Non-pigmented ciliary epithelial cell (primary cell): ENCODE measurements at regions not wholly inside any gene's neighbourhood (a gene's known extent, or its start where the extent isn't known, plus 50 kb on each side); places are given as distances from the start of the nearest gene placed in this dataset.
A peak's percentile ranks its signal among the peaks of the same experiment; 100 is the strongest.
"Not testable (repeated sequence)": the region's sequence is repeated elsewhere in the genome, so short reads cannot be mapped to it uniquely, and the experiment has no call there.

Source experiments
- DNase-seq: peaks from one replicate; pipeline ENCODE4 v3.0.0-alpha.2; 2010; ENCODE audit warnings: low read depth

- no peak for DNase-seq
Measured at GRCh38 chr2:8587251-8587791, 94.5 kb upstream of the ID2 start.

- DNase-seq, result no peak
Measured at GRCh38 chr2:8587920-8588830, 93.7 kb upstream of the ID2 start.

DNA sequence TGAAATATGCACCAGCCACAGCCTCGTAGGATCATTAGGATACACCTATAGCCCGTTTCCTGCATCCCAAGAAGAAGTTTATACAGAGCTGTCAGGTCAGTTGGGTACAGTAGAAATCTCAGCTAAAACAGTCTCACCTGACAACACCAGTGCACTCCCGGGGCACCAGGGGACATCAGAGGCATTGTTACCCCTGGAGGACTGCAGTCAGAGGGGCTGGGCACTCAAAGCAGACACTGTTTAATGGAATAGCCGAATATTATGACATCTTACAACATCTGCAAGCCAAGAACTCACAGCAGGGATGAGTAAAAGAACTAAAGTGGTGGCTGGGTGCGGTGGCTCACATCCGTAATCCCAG is 93.0 kb upstream of the ID2 start:
- no peak for DNase-seq

GRCh38 chr2:8589721-8590120 is 92.1 kb upstream of the ID2 start:
- no peak for DNase-seq

DNA sequence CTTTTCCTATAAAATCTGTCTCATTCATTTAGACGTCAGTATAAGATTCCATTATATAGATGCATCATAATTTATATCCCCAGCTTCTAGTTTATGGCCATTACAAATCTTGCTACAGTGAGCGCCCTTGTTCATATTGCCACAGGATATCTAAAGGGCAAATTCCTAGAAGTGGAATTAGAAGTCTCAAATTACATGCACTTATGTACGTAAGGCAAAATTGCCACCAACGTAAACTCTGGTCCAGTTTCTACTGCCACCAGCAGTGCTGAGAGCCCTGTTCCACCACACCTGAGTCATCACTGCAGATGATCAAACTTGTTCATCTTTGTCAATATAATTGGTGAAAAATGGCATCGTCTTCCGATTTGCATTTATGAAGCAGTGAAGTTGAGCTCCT is 90.9 kb upstream of the ID2 start:
- no peak for DNase-seq

- no peak for DNase-seq
Measured at GRCh38 chr2:8592736-8593135, 89.1 kb upstream of the ID2 start.

GRCh38 chr2:8593243-8593642 is 88.6 kb upstream of the ID2 start:
- DNase-seq, result no peak

DNA sequence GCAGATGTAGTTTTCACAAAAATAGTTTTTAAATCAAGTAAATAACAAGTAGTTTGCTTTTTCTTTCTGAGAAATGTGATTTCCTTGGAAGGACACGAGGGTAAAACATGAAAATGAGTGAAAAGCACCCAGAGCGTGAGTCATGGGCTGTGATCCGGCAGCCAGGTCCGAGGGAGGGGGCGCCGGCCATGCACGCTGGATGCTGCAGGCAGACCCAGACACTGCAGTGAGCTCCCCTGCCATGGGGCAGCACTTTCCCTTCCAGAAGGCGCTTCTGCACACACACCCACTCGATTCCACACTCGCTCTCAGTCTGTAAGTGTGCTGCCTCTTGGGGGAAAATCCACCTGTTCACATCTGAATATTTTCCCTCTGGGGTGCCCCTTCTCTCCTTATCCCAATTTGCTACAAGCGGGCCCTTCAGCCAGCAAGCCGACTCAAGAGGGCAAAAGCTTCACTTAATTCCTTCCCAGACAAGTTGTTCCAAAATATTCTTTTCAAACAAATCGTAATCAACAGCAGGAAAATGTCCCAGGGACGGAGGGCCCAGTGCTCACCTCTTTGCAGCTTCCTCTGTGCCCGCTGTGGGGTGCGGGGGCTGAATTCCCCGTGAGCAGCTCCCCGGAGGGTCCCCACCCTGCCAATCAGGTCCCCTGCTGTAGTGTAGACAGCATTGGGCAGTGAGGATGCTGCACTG is 87.0 kb upstream of the ID2 start:
- no peak for DNase-seq

DNA sequence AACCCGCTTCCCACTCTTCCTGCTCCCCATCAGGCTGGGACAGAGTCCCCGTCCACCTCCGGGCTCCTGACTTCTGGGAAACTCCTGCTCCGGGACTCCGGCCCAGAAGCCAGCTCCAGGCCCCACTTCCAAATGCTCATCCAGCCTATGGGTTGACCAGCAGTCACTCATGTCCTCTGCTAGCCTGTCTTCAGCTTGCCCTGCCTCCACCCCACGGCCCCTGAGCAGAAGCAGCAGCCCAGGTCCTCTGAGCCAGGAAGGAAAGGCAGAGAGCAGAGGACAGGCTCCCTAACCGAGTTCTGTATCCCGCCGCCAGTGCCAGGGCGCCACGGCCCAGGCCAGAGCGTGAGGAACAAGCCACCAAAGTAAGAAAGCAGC is 86.4 kb upstream of the ID2 start:
- DNase-seq, result no peak

DNA sequence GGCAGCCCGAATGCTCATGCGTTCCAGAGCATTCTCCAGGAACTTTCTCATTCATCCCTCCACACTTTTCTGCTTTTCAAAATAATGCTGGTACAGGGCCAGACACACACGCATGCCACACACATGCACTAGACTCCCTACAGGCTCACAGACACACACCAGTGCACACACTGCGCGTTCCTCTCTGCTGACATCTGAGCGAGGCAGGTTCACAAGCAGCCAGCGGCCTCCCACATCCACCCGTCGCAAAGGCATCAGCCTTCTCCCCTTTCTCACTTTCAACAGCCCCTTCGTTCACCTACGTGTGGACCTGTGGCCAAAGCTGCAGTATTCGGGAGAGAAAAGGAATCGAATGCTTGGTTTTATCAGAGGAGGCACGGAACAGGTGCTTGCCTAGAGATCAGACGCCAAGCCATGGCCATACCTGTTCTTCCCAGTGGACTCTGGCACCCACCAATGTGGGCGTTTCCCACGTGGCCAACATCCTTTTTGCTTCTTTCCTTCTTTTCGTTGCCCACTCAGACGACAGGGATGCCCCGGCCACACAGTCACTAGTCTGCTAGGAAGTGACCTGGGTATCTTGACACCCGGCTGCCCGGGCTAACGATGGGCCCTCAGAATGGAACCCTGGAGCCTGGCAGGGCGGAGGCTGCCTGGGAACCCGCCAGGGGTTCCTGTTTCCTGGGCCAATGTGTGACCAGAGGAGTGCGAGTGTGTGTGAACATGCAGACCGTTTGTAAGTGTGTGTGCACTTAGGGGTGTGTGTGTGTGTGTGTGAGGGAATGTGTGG is 85.8 kb upstream of the ID2 start:
- DNase-seq, result no peak

DNA sequence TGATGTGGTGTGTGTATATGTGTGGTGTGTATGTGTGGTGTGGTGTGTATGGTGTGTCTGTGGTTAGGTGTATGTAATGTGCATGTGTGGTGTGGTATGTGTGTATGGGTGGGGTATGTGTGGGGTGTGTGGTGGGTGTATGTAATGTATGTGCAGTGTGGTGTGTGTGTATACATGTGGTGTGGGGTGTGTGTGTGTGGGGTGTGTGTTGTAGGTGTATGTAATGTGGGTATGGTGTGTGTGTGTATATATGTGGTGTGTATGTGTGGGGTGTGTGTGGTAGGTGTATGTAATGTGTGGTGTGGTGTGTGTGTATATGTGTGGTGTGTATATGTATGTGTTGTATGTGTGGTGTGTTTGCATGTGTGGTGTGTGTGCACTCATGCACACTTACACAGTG is 84.8 kb upstream of the ID2 start:
- DNase-seq, result no peak

- DNase-seq, result no peak
Measured at GRCh38 chr2:8597559-8598225, 84.2 kb upstream of the ID2 start.

DNA sequence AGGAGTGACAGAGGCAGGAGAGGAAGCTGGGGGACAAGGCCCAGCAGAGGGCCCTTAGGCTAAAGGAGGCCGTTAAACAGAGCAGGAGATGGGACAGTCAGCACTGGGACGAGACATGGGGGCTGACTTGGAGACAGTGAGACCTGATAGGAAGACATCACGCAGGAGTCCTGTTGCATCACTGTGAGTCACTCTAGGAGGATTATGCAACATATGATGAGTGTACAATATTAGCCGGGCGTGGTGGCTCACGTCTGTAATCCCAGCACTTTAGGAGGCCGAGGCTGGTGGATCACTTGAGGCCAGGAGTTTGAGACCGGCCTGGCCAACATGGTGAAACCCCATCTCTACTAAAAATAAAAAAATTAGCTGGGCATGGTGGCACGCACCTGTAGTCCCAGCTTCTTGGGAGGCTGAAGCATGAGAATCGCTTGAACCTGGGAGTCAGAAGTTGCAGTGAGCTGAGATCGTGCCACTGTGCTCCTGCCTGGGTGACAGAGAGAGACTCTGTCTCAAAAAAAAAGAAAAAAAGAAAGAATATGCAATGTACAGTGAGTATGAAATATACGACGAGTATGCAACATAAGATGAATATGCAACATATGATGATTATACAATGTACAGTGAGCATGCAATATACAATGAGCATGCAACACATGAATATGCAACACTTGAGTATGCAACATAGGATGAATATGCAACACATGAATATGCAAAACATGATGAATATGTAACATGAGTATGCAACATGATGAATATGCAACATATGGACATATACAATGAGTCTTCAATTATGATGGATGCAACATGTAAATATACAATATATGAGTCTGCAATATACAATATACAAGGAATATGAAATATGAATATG is 83.3 kb upstream of the ID2 start:
- peak; percentile 77 for DNase-seq

GRCh38 chr2:8599421-8600242 is 82.2 kb upstream of the ID2 start:
- no peak for DNase-seq

DNA sequence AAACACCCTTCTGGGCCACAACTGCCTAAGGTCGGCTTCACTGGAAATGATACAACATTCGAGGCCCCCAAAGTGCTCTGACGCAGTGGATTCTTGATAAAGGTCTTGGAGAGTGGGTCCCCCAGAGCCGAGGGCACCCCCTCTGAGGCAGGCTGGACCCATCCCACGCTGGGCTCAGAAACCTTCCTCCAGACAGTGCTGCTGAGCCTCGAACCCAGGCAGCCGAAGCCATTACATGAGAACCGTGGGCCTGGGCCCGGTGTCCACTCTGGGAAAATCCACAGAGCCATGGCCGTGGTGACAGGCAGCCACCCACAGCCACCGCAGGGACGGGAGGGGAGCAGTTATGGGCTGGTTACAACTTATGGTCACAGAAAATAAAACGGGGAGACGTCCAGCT is 81.4 kb upstream of the ID2 start:
- DNase-seq, result no peak

- no peak for DNase-seq
Measured at GRCh38 chr2:8602809-8603208, 79.0 kb upstream of the ID2 start.

- DNase-seq, result not testable (repeated sequence)
Measured at GRCh38 chr2:8603356-8603755, 78.5 kb upstream of the ID2 start.

- no peak for DNase-seq
Measured at GRCh38 chr2:8604262-8604661, 77.6 kb upstream of the ID2 start.

DNA sequence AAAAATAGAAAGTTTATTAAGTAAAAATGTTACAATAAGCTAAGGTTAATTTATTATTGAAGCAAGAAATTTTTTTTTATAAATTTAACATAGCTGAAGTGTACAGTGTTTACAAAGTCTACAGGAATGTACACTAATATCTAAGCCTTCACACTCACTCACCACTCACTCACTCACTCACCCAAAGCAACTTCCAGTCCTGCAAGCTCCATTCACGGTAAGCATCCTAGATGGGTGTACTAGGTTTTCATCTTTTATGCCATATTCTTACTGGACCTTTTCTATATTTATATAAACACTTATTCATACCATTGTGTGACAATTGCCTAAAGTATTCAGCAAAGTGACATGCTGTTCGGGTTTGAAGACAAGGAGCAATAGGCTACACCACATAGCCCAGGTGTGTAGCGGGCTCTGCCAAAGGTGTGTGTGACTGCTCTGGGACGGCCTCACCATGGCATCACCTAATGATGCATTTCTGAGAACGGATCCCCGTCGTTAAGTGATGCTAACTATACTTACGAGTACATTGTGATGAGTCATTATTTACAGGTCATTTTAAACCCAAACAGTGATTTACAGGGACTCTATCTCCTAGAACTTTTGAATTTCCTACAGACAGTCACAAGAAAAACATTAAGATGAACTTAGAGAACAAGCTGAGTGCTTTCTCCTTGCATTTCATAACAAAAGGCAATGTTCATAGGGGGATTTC is 76.3 kb upstream of the ID2 start:
- no peak for DNase-seq
